Upper lobe of right lung (tissue), 1 donor: ENCODE measurements at regions not wholly inside any gene's neighbourhood (a gene's known extent, or its start where the extent isn't known, plus 50 kb on each side); places are given as distances from the start of the nearest gene placed in this dataset.

Experiments
- ATAC-seq: fragments of 200-7000 bp; cut with Tn5 transposase; one replicate; pipeline ENCODE4 v1.9.1; 2020; ENCODE audit warnings: mild to moderate bottlenecking, moderate library complexity
- DNase-seq: peaks from one replicate; pipeline ENCODE4 v3.0.0-alpha.2; 2020
- H3K27ac ChIP-seq: fragments of 200-600 bp; one replicate; pipeline ENCODE4 v1.8.0; 2022
- H3K27me3 ChIP-seq: fragments of 200-600 bp; one replicate; pipeline ENCODE4 v1.8.0; 2022; ENCODE audit warnings: mild to moderate bottlenecking
- H3K36me3 ChIP-seq: fragments of 200-600 bp; one replicate; pipeline ENCODE4 v1.8.0; 2022
- H3K4me1 ChIP-seq: fragments of 200-600 bp; one replicate; pipeline ENCODE4 v1.8.0; 2022
- H3K4me3 ChIP-seq: fragments of 200-600 bp; one replicate; pipeline ENCODE4 v1.8.0; 2022; ENCODE audit warnings: mild to moderate bottlenecking
- H3K9me3 ChIP-seq: fragments of 200-600 bp; one replicate; pipeline ENCODE4 v1.8.0; 2022
- intact Hi-C: fragments of 100-400 bp; cut with DNase I; formaldehyde crosslinking; loops from one replicate; pipeline ENCODE4 v1.11.0; 2022
- TF ChIP-seq, protein P1 (sequence below): fragments of 200-600 bp; IDR thresholded peaks from one replicate; pipeline ENCODE4 v1.8.0; 2022; ENCODE audit warnings: antibody characterized with exemption
- donor health status: DM: no; HTN: yes; CAD: no; lungs with severe emphysema.

DNA sequence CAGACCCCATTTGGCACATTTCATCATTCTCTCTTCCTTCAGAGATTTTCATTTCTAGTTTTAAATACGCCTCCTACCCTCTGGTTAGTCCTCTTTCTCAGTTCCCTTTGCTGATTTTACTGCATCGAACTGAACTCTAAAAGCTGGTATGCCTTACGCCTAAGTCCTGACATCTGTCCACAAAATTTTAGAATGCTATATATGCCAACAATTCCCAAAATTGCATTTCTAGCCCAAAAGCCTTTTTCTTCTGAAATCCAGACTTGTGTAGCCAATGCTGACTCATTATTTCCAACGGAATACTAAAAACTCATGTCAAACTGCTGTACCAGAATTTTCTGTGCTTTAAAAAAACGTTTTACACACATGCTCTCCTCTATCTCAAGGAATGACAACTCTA is 1124.4 kb upstream of the TENM4 start:
- no peaks in the 10 kb centered on the region for H3K9me3 ChIP-seq
- no peak overlapping the region for H3K4me3 ChIP-seq
- TF ChIP-seq, protein P1, sequence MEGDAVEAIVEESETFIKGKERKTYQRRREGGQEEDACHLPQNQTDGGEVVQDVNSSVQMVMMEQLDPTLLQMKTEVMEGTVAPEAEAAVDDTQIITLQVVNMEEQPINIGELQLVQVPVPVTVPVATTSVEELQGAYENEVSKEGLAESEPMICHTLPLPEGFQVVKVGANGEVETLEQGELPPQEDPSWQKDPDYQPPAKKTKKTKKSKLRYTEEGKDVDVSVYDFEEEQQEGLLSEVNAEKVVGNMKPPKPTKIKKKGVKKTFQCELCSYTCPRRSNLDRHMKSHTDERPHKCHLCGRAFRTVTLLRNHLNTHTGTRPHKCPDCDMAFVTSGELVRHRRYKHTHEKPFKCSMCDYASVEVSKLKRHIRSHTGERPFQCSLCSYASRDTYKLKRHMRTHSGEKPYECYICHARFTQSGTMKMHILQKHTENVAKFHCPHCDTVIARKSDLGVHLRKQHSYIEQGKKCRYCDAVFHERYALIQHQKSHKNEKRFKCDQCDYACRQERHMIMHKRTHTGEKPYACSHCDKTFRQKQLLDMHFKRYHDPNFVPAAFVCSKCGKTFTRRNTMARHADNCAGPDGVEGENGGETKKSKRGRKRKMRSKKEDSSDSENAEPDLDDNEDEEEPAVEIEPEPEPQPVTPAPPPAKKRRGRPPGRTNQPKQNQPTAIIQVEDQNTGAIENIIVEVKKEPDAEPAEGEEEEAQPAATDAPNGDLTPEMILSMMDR, result no peak
- H3K36me3 ChIP-seq, result no peaks in the 10 kb centered on the region
- H3K4me1 ChIP-seq, result no peaks in the 10 kb centered on the region
- H3K27ac ChIP-seq, result no peak overlapping the region
- H3K27me3 ChIP-seq, result no peaks in the 10 kb centered on the region
- ATAC-seq, result no peak
- intact Hi-C loops, result no loop called here
- no peak for DNase-seq

DNA sequence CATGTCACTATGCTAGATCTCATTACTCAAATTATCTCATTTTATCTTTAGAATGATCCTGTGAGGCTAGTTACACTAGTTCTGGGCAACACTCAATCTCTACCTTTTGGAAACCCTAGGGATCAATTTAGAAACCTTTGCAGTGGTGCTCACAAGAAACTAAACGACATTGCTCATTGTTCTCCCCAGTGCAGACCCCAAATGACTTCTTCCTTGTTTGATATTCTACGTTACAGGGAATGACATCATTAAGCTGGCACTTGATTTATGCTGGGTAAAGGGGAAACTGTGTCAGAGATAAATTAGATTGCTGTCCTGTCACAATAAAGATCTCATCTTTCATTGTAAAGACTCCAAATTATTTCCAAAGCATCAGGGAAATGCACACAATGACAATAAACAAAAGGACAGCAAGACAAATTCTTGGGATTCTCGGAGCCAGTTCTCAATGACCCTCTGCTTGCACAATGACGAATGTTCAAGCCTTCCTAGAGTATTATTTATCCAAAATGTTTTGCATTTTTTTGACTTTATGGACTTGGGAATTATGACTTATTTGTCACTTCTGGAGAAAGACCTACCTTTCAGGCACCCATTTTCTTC is 1121.8 kb upstream of the TENM4 start:
- Histone ChIP-seq H3K27ac (no peak overlapping the region), H3K27me3 (no peaks in the 10 kb centered on the region), H3K36me3 (no peaks in the 10 kb centered on the region), H3K4me3 (no peak overlapping the region), H3K4me1 (no peaks in the 10 kb centered on the region), H3K9me3 (no peaks in the 10 kb centered on the region)
- intact Hi-C loops, result no loop called here
- TF ChIP-seq, protein P1, result no peak
- ATAC-seq, result no peak
- no peak for DNase-seq

DNA sequence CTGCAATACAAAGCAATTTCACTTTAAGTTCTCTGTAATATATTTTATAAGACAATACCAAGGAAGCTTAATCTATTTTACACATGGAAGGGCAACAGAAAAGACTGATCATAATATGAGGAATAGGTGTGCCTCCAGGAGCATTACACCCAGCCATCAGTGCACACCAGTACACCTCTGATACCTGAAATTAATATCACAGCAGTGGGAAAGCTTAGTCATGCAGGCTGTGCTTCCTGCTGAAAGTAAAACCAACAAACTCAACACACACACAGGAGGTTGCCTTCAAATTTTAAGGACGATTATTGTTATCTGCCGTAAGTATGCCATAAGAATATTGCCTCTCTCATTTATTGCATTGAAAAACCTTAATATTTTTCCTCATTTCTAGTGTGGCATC is 1119.1 kb upstream of the TENM4 start:
- ATAC-seq (no peak), DNase-seq (no peak)
- Histone ChIP-seq H3K27me3 (no peaks in the 10 kb centered on the region), H3K4me3 (no peak overlapping the region), H3K4me1 (no peaks in the 10 kb centered on the region), H3K36me3 (no peaks in the 10 kb centered on the region), H3K27ac (no peak overlapping the region), H3K9me3 (no peaks in the 10 kb centered on the region)
- TF ChIP-seq, protein P1, result no peak
- intact Hi-C loops, result no loop called here

DNA sequence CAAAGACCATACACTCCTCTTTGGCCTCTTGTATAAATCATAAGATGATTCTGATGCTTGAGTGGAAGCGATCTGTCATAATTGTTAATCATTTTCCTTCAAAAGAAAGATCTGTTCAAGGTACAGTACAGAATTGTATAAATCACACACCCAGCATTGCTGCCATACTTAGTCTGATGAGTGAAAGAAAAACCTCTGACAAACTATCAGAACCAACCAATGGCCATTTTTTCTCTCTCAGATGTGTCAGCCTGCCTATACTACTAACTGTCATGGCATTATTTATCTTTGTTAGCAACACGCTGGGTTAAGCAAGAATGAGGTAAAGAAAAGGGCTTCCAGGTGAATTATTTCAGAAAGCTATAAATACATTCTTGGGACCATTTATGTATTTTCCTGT is 1112.7 kb upstream of the TENM4 start:
- ATAC-seq (no peak), DNase-seq (no peak)
- Histone ChIP-seq H3K4me1 (no peaks in the 10 kb centered on the region), H3K27ac (no peak overlapping the region), H3K4me3 (no peak overlapping the region), H3K36me3 (no peaks in the 10 kb centered on the region), H3K9me3 (no peaks in the 10 kb centered on the region), H3K27me3 (no peaks in the 10 kb centered on the region)
- intact Hi-C loops, result no loop called here
- TF ChIP-seq, protein P1, result no peak

DNA sequence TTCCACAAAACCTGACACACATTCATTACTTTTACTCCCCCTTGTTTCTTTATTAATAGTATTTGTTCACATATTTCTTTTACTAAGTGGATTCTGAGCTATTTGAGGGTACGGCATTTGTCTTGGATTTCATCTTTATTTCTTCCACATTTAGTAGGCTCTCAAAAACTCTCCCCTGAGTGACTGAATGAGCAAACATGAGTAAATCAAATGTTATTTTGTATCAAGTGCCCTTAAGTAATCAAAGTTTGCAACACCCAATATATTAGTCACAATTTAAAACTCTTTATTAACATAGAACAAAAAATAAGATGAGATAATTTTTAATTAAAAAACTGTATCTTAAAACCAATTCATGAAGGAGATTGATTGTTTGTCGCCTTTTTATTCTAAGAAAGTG is 1101.9 kb upstream of the TENM4 start:
- DNase-seq, result no peak
- Histone ChIP-seq H3K27ac (no peak overlapping the region), H3K4me1 (no peaks in the 10 kb centered on the region), H3K4me3 (no peak overlapping the region), H3K9me3 (no peaks in the 10 kb centered on the region), H3K27me3 (no peaks in the 10 kb centered on the region), H3K36me3 (no peaks in the 10 kb centered on the region)
- TF ChIP-seq, protein P1, result no peak
- intact Hi-C loops, result no loop called here
- no peak for ATAC-seq

DNA sequence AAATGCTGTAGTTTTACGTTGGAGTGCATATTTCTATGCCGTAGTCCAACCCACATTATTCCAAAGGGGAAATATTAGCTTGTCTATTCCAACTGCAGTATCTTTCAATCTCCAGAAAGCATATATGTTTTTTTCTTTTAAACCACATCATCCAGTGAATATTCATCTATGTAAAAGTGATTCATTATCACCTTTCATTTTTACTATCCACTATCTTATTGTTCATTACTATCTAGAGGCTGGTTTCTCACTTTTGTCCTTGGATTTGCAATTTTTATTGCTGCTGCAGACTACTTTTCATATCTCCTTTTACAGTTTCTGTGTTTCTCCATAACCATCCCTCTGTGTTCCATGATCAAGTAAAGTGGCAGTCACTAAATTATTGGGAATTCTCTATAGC is 1097.2 kb upstream of the TENM4 start:
- H3K4me1 ChIP-seq, result no peaks in the 10 kb centered on the region
- ATAC-seq (no peak), DNase-seq (no peak)
- TF ChIP-seq, protein P1, result no peak
- H3K36me3 ChIP-seq, result no peaks in the 10 kb centered on the region
- H3K4me3 ChIP-seq, result no peak overlapping the region
- H3K27ac ChIP-seq, result no peak overlapping the region
- H3K27me3 ChIP-seq, result no peaks in the 10 kb centered on the region
- intact Hi-C loops, result no loop called here
- no peaks in the 10 kb centered on the region for H3K9me3 ChIP-seq
